HCT116 (cell line): ENCODE measurements at regions not wholly inside any gene's neighbourhood (a gene's known extent, or its start where the extent isn't known, plus 50 kb on each side); places are given as distances from the start of the nearest gene placed in this dataset.

Experiments
- ATAC-seq: fragments of 200-7000 bp; cut with Tn5 transposase; 2 replicates; pipeline ENCODE4 v1.9.1; 2020; ENCODE audit warnings: mild to moderate bottlenecking, moderate library complexity
- BruUV-seq: library from RNA; stranded (reverse); fragments of 400-500 nt; replicated peaks from 2 replicates; lab custom pipeline; 2021; lab: Mats Ljungman, UMichigan
- CTCF ChIA-PET: fragments of 300-600 bp; sonication (Branson Sonifier 250); formaldehyde crosslinking; loops from one replicate; lab custom pipeline; 2021; ENCODE audit warnings: antibody characterized with exemption; lab: Charles Lee
- POLR2A ChIA-PET: fragments of 300-600, 350-600 bp; sonication (Branson Sonifier 250); formaldehyde crosslinking; loops from one replicate; lab custom pipeline; 2021; ENCODE audit warnings: antibody characterized with exemption; lab: Charles Lee
- RAD21 ChIA-PET, 2 experiments: fragments of 300-600 bp; sonication (Branson Sonifier 250); formaldehyde crosslinking; loops; one replicate each; lab custom pipeline; 2023; ENCODE audit warnings: low total read pairs in 2 of 2; ENCODE audit not compliant: uncharacterized antibody in 2 of 2, unreplicated experiment in 2 of 2, low non-redundant PET in 1 of 2; lab: Charles Lee
- DNase-seq: peaks from one replicate; pipeline ENCODE4 v3.0.0-alpha.2; 2010; ENCODE audit warnings: low read depth, low spot score
- H2AFZ ChIP-seq: fragments of 200-600 bp; shearing (Covaris generic), sonication (generic); 2 replicates; pipeline ENCODE4 v1.6.1; 2017; ENCODE audit warnings: low read depth, mixed run types, mixed read lengths, antibody characterized with exemption, low read length; ENCODE audit not compliant: poor library complexity, severe bottlenecking
- H3K27ac ChIP-seq: 2 replicates; pipeline ENCODE4 v1.5.1; 2012; ENCODE audit warnings: low read depth, low read length
- H3K27me3 ChIP-seq: fragments of 200-600 bp; sonication (generic); 2 replicates; pipeline ENCODE4 v1.6.1; 2016; ENCODE audit warnings: mixed run types, low read length, mixed read lengths; ENCODE audit not compliant: insufficient read depth
- H3K36me3 ChIP-seq, 2 experiments: fragments of 200-500 bp in 1 of 2; fragments of 200-600 bp in 1 of 2; sonication (Bioruptor generic) in 1 of 2; sonication (generic) in 1 of 2; 2 replicates each; pipeline versions ENCODE4 v1.5.1 to v1.6.1; 2014 to 2016; ENCODE audit warnings: low read length in 2 of 2, inconsistent platforms in 1 of 2, mixed read lengths in 1 of 2, mixed run types in 1 of 2; ENCODE audit not compliant: insufficient read depth in 2 of 2, control insufficient read depth in 1 of 2
- H3K4me1 ChIP-seq, 2 experiments: fragments of 200-600 bp in 1 of 2; sonication (generic) in 1 of 2; 2 replicates each; pipeline versions ENCODE4 v1.5.1 to v1.6.1; 2012 to 2017; ENCODE audit warnings: low read length in 2 of 2, inconsistent platforms in 1 of 2, mild to moderate bottlenecking in 1 of 2, mixed read lengths in 1 of 2, mixed run types in 1 of 2, moderate library complexity in 1 of 2; ENCODE audit not compliant: insufficient read depth in 2 of 2, control insufficient read depth in 1 of 2
- H3K4me2 ChIP-seq: fragments of 200-600 bp; sonication (generic); 2 replicates; pipeline ENCODE4 v1.6.1; 2017; ENCODE audit warnings: mixed run types, low read length, mixed read lengths
- H3K4me3 ChIP-seq, 2 experiments: fragments of 200-600 bp in 1 of 2; sonication (generic) in 1 of 2; replicated peaks in 1 of 2; 2 replicates each; pipeline ENCODE4 v1.5.1; 2011 to 2016; ENCODE audit warnings: low read length in 2 of 2, control low read depth in 1 of 2, low read depth in 1 of 2, mild to moderate bottlenecking in 1 of 2, mixed read lengths in 1 of 2, mixed run types in 1 of 2
- H3K79me2 ChIP-seq: fragments of 200-600 bp; sonication (generic); 2 replicates; pipeline ENCODE4 v1.6.1; 2017; ENCODE audit warnings: mild to moderate bottlenecking, mixed run types, low read length, moderate library complexity, mixed read lengths; ENCODE audit not compliant: insufficient read depth
- H3K9ac ChIP-seq: fragments of 200-600 bp; sonication (generic); 2 replicates; pipeline ENCODE4 v1.6.1; 2016; ENCODE audit warnings: low read length, mixed read lengths
- H3K9me2 ChIP-seq: fragments of 200-600 bp; sonication (generic), shearing (Covaris generic); 2 replicates; pipeline ENCODE4 v1.6.1; 2017; ENCODE audit warnings: mixed run types, mild to moderate bottlenecking, moderate library complexity; ENCODE audit not compliant: insufficient read depth
- H3K9me3 ChIP-seq, 2 experiments: fragments of 200-500 bp in 1 of 2; fragments of 200-600 bp in 1 of 2; sonication (Bioruptor generic) in 1 of 2; sonication (generic) in 1 of 2; 2 replicates each; pipeline ENCODE4 v1.6.1; 2014 to 2017; ENCODE audit warnings: low read length in 2 of 2, mixed read lengths in 2 of 2, inconsistent platforms in 1 of 2, low read depth in 1 of 2, mild to moderate bottlenecking in 1 of 2, mixed run types in 1 of 2, moderate library complexity in 1 of 2; ENCODE audit not compliant: control insufficient read depth in 1 of 2, insufficient read depth in 1 of 2
- H4K20me1 ChIP-seq: fragments of 200-600 bp; sonication (generic), shearing (Covaris generic); 2 replicates; pipeline ENCODE4 v1.6.1; 2017; ENCODE audit warnings: mixed run types, mild to moderate bottlenecking, moderate library complexity; ENCODE audit not compliant: insufficient read depth
- CBX3 ChIP-seq: IDR thresholded peaks from 2 replicates; pipeline ENCODE4 v1.6.1; 2012; ENCODE audit warnings: low read depth
- CEBPB ChIP-seq: IDR thresholded peaks from 2 replicates; pipeline ENCODE4 v1.6.1; 2012; ENCODE audit warnings: low read depth
- EGR1 ChIP-seq: IDR thresholded peaks from 2 replicates; pipeline ENCODE4 v1.6.1; 2012; ENCODE audit warnings: low read depth
- EZH2 ChIP-seq: fragments of 200-600 bp; sonication (generic); IDR thresholded peaks from 2 replicates; pipeline ENCODE4 v1.6.1; 2017; ENCODE audit warnings: antibody characterized with exemption, mixed run types
- EZH2phosphoT487 ChIP-seq: fragments of 200-600 bp; IDR thresholded peaks from 2 replicates; pipeline ENCODE4 v1.6.1; 2018; ENCODE audit warnings: antibody characterized with exemption, borderline replicate concordance
- FOSL1 ChIP-seq: IDR thresholded peaks from 2 replicates; pipeline ENCODE4 v1.6.1; 2012; ENCODE audit warnings: low read depth
- POLR2A ChIP-seq: IDR thresholded peaks from 2 replicates; pipeline ENCODE4 v1.7.0; 2011; ENCODE audit warnings: borderline replicate concordance; ENCODE audit not compliant: insufficient read depth, insufficient read length; ENCODE audit errors: extremely low read depth
- POLR2AphosphoS5 ChIP-seq: IDR thresholded peaks from 2 replicates; pipeline ENCODE4 v1.6.1; 2011; ENCODE audit warnings: mild to moderate bottlenecking, low read depth, low read length, moderate library complexity
- SIN3A ChIP-seq: IDR thresholded peaks from 2 replicates; pipeline ENCODE4 v1.6.1; 2012; ENCODE audit warnings: low read depth
- SRF ChIP-seq: IDR thresholded peaks from 2 replicates; pipeline ENCODE4 v1.6.1; 2012; ENCODE audit warnings: low read depth
- TCF7L2 ChIP-seq: IDR thresholded peaks from 2 replicates; pipeline ENCODE4 v1.7.0; 2011; ENCODE audit warnings: borderline replicate concordance, inconsistent platforms; ENCODE audit not compliant: insufficient read depth, insufficient read length; ENCODE audit errors: extremely low read depth
- YY1 ChIP-seq: IDR thresholded peaks from 2 replicates; pipeline ENCODE4 v1.6.1; 2011; ENCODE audit warnings: low read length, low read depth, moderate library complexity, mild to moderate bottlenecking; ENCODE audit not compliant: insufficient replicate concordance; ENCODE audit errors: extremely low read depth
- ZFX ChIP-seq: fragments of 450-650 bp; IDR thresholded peaks from 2 replicates; pipeline ENCODE4 v1.6.1; 2017
- ZNF274 ChIP-seq: fragments of 200-500 bp; sonication (Bioruptor generic); IDR thresholded peaks from 2 replicates; pipeline ENCODE4 v1.6.1; 2014; ENCODE audit warnings: mild to moderate bottlenecking, low read depth, low read length, inconsistent platforms
- intact Hi-C: fragments of 100-400 bp; cut with micrococcal nuclease; formaldehyde crosslinking; loops from 2 replicates; pipeline ENCODE4 v1.10.0; 2022
- TF ChIP-seq, protein P1 (sequence below): IDR thresholded peaks from 2 replicates; pipeline ENCODE4 v1.6.1; 2012
- TF ChIP-seq, protein P2 (sequence below): IDR thresholded peaks from 2 replicates; pipeline ENCODE4 v1.6.1; 2011; ENCODE audit warnings: mild to moderate bottlenecking, low read length, moderate library complexity; ENCODE audit not compliant: insufficient replicate concordance; ENCODE audit errors: extremely low read depth
- TF ChIP-seq, protein P3 (sequence below), 3 experiments: fragments of 200-600 bp in 1 of 3; sonication (generic) in 1 of 3; IDR thresholded peaks in 2 of 3; conservative IDR thresholded peaks in 1 of 3; 2 replicates each; pipeline ENCODE4 v1.5.1; 2012 to 2017; ENCODE audit warnings: low read depth in 2 of 3, low read length in 2 of 3, antibody characterized with exemption in 1 of 3, borderline replicate concordance in 1 of 3, control low read depth in 1 of 3, mild to moderate bottlenecking in 1 of 3, mixed read lengths in 1 of 3, mixed run types in 1 of 3, moderate library complexity in 1 of 3; ENCODE audit not compliant: insufficient read depth in 1 of 3

DNA sequence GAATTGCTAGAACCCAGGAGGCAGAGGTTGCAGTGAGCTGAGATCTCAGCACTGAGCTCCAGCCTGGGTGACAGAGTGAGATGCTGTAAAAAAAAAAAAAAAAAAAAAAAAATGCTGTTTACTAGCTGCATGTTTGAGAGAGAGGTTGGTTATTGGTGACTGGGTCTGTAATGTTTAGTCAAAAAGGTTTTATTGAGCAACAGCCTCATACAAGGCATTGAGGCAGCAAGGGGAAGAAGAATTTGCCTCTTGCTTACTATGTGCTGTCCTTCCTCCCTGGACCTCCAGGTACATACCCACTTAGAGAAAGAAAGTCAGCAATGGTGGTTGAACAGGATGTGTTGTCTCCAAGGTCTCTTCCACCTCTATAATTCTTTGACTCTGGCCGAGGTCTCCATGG is 140.7 kb upstream of the SPRY4 start:
- Histone ChIP-seq H3K4me2 (no peak overlapping the region), H4K20me1 (no peaks in the 10 kb centered on the region), H3K4me3 (no peak overlapping the region), H3K9ac (no peak overlapping the region), H3K27me3 (no peaks in the 10 kb centered on the region), H3K4me1 (peaks cover 0 to 12% of the 10 kb centered on the region in 2 experiments; a peak in 1 of 4 replicates), H3K9me3 (no peaks in the 10 kb centered on the region), H3K9me2 (no peaks in the 10 kb centered on the region), H3K36me3 (no peaks in the 10 kb centered on the region), H2AFZ (no peak overlapping the region), H3K79me2 (no peaks in the 10 kb centered on the region), H3K27ac (no peak overlapping the region)
- DNase-seq (no peak), ATAC-seq (no peak)
- intact Hi-C loops = no loop called here
- ChIA-PET RAD21 (no interaction called here), CTCF (no interaction called here), POLR2A (interaction anchor here (3.4 kb wide), 1 partner anchor 102 kb away, joined by 9 read pairs; no protein-coding TSS in a partner anchor)
- no peak for TF ChIP-seq EZH2
- no peak for TF ChIP-seq SIN3A
- no TSS peak for BruUV-seq

DNA sequence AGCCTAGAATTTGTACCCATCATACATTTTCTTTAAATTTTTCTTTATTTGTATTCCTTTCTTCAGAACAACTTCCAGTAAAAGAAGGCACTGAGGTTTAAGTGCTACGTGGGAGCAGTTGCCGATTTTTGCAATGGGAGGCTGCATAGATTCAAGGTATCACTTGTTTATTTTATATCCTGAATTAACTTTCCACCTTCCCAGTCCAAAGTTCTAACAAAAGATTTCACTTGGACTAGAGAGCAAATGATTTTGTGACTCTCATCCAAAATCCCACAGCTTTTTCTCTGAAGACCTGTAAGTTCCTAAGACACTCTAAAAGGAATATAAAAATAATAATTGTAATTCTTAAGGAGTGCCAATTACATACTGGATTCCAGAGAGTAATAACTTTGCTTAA is 139.1 kb upstream of the SPRY4 start:
- CTCF ChIA-PET = no interaction called here
- Histone ChIP-seq H2AFZ (no peak overlapping the region), H3K36me3 (no peaks in the 10 kb centered on the region), H3K4me1 (peaks cover 0 to 13% of the 10 kb centered on the region in 2 experiments; a peak in 1 of 4 replicates), H4K20me1 (no peaks in the 10 kb centered on the region), H3K4me3 (no peak overlapping the region), H3K4me2 (no peak overlapping the region), H3K79me2 (no peaks in the 10 kb centered on the region), H3K27me3 (no peaks in the 10 kb centered on the region), H3K27ac (no peak overlapping the region), H3K9ac (no peak overlapping the region), H3K9me2 (no peaks in the 10 kb centered on the region), H3K9me3 (no peaks in the 10 kb centered on the region)
- POLR2A ChIA-PET = interaction anchor here (1.9 kb wide), 1 partner anchor 18 kb away, joined by 5 read pairs; no protein-coding TSS in a partner anchor
- TF ChIP-seq ZFX (no peak), YY1 (no peak), TCF7L2 (no peak), POLR2AphosphoS5 (no peak), CEBPB (no peak), SRF (no peak), FOSL1 (no peak), POLR2A (no peak), CBX3 (no peak), EGR1 (no peak), ZNF274 (no peak), EZH2phosphoT487 (no peak), EZH2 (no peak)
- TF ChIP-seq, protein P1, sequence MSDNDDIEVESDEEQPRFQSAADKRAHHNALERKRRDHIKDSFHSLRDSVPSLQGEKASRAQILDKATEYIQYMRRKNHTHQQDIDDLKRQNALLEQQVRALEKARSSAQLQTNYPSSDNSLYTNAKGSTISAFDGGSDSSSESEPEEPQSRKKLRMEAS = no peak
- TF ChIP-seq, protein P2, sequence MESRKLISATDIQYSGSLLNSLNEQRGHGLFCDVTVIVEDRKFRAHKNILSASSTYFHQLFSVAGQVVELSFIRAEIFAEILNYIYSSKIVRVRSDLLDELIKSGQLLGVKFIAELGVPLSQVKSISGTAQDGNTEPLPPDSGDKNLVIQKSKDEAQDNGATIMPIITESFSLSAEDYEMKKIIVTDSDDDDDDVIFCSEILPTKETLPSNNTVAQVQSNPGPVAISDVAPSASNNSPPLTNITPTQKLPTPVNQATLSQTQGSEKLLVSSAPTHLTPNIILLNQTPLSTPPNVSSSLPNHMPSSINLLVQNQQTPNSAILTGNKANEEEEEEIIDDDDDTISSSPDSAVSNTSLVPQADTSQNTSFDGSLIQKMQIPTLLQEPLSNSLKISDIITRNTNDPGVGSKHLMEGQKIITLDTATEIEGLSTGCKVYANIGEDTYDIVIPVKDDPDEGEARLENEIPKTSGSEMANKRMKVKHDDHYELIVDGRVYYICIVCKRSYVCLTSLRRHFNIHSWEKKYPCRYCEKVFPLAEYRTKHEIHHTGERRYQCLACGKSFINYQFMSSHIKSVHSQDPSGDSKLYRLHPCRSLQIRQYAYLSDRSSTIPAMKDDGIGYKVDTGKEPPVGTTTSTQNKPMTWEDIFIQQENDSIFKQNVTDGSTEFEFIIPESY = no peak
- TF ChIP-seq, protein P3, sequence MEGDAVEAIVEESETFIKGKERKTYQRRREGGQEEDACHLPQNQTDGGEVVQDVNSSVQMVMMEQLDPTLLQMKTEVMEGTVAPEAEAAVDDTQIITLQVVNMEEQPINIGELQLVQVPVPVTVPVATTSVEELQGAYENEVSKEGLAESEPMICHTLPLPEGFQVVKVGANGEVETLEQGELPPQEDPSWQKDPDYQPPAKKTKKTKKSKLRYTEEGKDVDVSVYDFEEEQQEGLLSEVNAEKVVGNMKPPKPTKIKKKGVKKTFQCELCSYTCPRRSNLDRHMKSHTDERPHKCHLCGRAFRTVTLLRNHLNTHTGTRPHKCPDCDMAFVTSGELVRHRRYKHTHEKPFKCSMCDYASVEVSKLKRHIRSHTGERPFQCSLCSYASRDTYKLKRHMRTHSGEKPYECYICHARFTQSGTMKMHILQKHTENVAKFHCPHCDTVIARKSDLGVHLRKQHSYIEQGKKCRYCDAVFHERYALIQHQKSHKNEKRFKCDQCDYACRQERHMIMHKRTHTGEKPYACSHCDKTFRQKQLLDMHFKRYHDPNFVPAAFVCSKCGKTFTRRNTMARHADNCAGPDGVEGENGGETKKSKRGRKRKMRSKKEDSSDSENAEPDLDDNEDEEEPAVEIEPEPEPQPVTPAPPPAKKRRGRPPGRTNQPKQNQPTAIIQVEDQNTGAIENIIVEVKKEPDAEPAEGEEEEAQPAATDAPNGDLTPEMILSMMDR (IDR thresholded peaks at IDR 0.05 in 2 of 3, conservative IDR thresholded peaks at IDR 0.05 in 1 of 3; ENCODE audit: borderline replicate concordance in 1 of 3, insufficient read depth in 1 of 3, low read depth in 2 of 3, low read length in 2 of 3) = no peak
- BruUV-seq = no TSS peak
- RAD21 ChIA-PET = no interaction called here
- DNase-seq (no peak), ATAC-seq (no peak)
- intact Hi-C loops = no loop called here
